Liver (tissue), 8 donors: ENCODE measurements at regions not wholly inside any gene's neighbourhood (a gene's known extent, or its start where the extent isn't known, plus 50 kb on each side); places are given as distances from the start of the nearest gene placed in this dataset.

Source experiments
- DNase-seq: peaks from one replicate; pipeline ENCODE4 v3.0.0-alpha.2; 2017; ENCODE audit warnings: low spot score
- H3K27ac ChIP-seq, 2 donors: one replicate each; pipeline ENCODE4 v1.7.0; 2013; ENCODE audit warnings: inconsistent platforms in 2 of 2, low read length in 2 of 2, control low read depth in 1 of 2, low read depth in 1 of 2, mild to moderate bottlenecking in 1 of 2
- H3K27me3 ChIP-seq, 4 donors: one replicate each; pipeline versions ENCODE4 v1.6.1 to v1.7.0; 2013; ENCODE audit warnings: low read length in 3 of 4, inconsistent platforms in 1 of 4, mild to moderate bottlenecking in 1 of 4, moderate library complexity in 1 of 4; ENCODE audit not compliant: control insufficient read depth in 4 of 4, insufficient read depth in 4 of 4
- H3K36me3 ChIP-seq, 4 donors: one replicate each; pipeline versions ENCODE4 v1.6.1 to v1.7.0; 2013; ENCODE audit warnings: low read length in 3 of 4, mild to moderate bottlenecking in 3 of 4, low read depth in 1 of 4, moderate library complexity in 1 of 4; ENCODE audit not compliant: control insufficient read depth in 4 of 4, insufficient read depth in 3 of 4
- H3K4me1 ChIP-seq, 4 donors: one replicate each; pipeline versions ENCODE4 v1.6.1 to v1.7.0; 2013; ENCODE audit warnings: low read length in 3 of 4, mild to moderate bottlenecking in 3 of 4, moderate library complexity in 1 of 4; ENCODE audit not compliant: control insufficient read depth in 4 of 4, insufficient read depth in 4 of 4
- H3K4me3 ChIP-seq, 3 donors: one replicate each; pipeline versions ENCODE4 v1.6.1 to v1.7.0; 2013; ENCODE audit warnings: low read length in 3 of 3, control low read depth in 1 of 3, low read depth in 1 of 3, mild to moderate bottlenecking in 1 of 3
- H3K9ac ChIP-seq, 2 donors: one replicate each; pipeline ENCODE4 v1.7.0; 2013; ENCODE audit warnings: low read length in 2 of 2, mild to moderate bottlenecking in 2 of 2, moderate library complexity in 2 of 2, control low read depth in 1 of 2, low read depth in 1 of 2
- H3K9me3 ChIP-seq, 4 donors: one replicate each; pipeline versions ENCODE4 v1.6.1 to v1.7.0; 2013; ENCODE audit warnings: low read length in 3 of 4; ENCODE audit not compliant: control insufficient read depth in 4 of 4
- EGR1 ChIP-seq, 2 donors: IDR thresholded peaks; 2 replicates each; pipeline ENCODE4 v1.6.1; 2016 to 2018; ENCODE audit warnings: antibody characterized with exemption in 2 of 2, low read depth in 2 of 2
- FOXA1 ChIP-seq: IDR thresholded peaks from 2 replicates; pipeline ENCODE4 v1.6.1; 2016; ENCODE audit warnings: antibody characterized with exemption
- FOXA2 ChIP-seq: IDR thresholded peaks from 2 replicates; pipeline ENCODE4 v1.6.1; 2016; ENCODE audit warnings: antibody characterized with exemption
- GABPA ChIP-seq, 2 donors: IDR thresholded peaks in 1 of 2; conservative IDR thresholded peaks in 1 of 2; 2 replicates each; pipeline ENCODE4 v1.6.1; 2016; ENCODE audit warnings: antibody characterized with exemption in 2 of 2, mild to moderate bottlenecking in 1 of 2, moderate library complexity in 1 of 2
- HNF4A ChIP-seq, 2 donors: conservative IDR thresholded peaks; 2 replicates each; pipeline ENCODE4 v1.6.1; 2016; ENCODE audit warnings: antibody characterized with exemption in 2 of 2, mild to moderate bottlenecking in 2 of 2
- HNF4G ChIP-seq: IDR thresholded peaks from 2 replicates; pipeline ENCODE4 v1.6.1; 2016; ENCODE audit warnings: antibody characterized with exemption
- JUND ChIP-seq, 2 donors: IDR thresholded peaks; 2 replicates each; pipeline ENCODE4 v1.6.1; 2016; ENCODE audit warnings: antibody characterized with exemption in 2 of 2
- RAD21 ChIP-seq, 2 donors: IDR thresholded peaks; 2 replicates each; pipeline ENCODE4 v1.6.1; 2016; ENCODE audit warnings: antibody characterized with exemption in 2 of 2, mild to moderate bottlenecking in 2 of 2
- RXRA ChIP-seq, 2 donors: IDR thresholded peaks; 2 replicates each; pipeline ENCODE4 v1.6.1; 2017 to 2018; ENCODE audit warnings: antibody characterized with exemption in 2 of 2, mild to moderate bottlenecking in 1 of 2
- SP1 ChIP-seq: IDR thresholded peaks from 2 replicates; pipeline ENCODE4 v1.6.1; 2018; ENCODE audit warnings: antibody characterized with exemption, mild to moderate bottlenecking
- TAF1 ChIP-seq: conservative IDR thresholded peaks from 2 replicates; pipeline ENCODE4 v1.6.1; 2016; ENCODE audit warnings: antibody characterized with exemption, mild to moderate bottlenecking
- YY1 ChIP-seq: IDR thresholded peaks from 2 replicates; pipeline ENCODE4 v1.6.1; 2016; ENCODE audit warnings: antibody characterized with exemption, mild to moderate bottlenecking
- WGBS: extraction: QIAGEN DNeasy Blood & Tissue Kit; methylation state at CpG from one replicate; pipeline ENCODE4 v1.1.7; 2013; 5-methylcytosine and 5-hydroxymethylcytosine counted together
- TF ChIP-seq, protein P1 (sequence below): fragments of 150-350 bp; IDR thresholded peaks from 2 replicates; pipeline ENCODE4 v1.5.1; 2017; ENCODE audit warnings: improper control_type of control experiment, low read depth, low read length; ENCODE audit not compliant: missing input control
- TF ChIP-seq, protein P2 (sequence below): IDR thresholded peaks from 2 replicates; pipeline ENCODE4 v1.6.1; 2016; ENCODE audit warnings: antibody characterized with exemption
- TF ChIP-seq, protein P3 (sequence below): IDR thresholded peaks from 2 replicates; pipeline ENCODE4 v1.6.1; 2016; ENCODE audit warnings: antibody characterized with exemption, mild to moderate bottlenecking
- donor health status: healthy.
- donor health status: healthy.
- donor health status: healthy.
- donor health status: healthy.
- donor health status: healthy.

DNA sequence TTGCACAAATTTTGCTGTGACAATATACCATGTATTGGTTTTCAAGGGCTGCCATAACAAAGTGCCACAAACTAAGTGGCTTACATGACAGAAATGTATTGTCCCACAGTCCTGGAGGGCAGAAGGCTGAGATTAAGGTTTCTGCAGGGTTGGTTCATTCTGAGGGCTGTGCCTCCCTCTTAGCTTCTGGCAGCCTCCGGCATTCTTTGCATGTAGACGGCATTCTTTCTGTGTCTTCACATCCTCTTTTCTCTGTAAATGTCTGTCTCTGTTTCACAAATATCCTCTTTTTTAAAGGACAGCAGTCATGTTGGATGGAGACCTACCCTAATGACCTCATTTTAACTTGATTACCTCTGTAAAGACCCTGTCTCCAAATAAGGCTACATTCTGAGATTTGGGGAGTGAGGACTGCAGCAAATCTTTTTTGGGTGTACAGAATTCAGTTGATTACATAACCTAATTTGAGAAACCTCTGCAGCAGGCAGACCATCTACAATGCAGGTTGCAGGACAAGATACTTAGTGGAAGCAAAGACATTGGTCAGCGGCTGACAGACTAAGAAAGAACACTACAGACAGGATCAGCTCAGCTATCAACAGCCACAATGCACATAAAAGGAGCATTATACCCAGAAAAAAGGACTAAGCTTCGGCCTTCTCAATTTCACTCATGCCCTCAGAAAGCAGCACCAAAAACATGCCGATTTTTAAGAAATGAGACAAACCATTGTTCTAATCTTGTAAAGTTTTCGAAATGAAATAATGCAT lies 84.6 kb upstream of the FAM3C start:
- H3K36me3 ChIP-seq, result no peaks in the 10 kb centered on the region
- H3K9me3 ChIP-seq, result no peaks in the 10 kb centered on the region
- no peak overlapping the region for H3K27ac ChIP-seq
- no peak overlapping the region for H3K4me3 ChIP-seq
- H3K9ac ChIP-seq, result no peak overlapping the region
- H3K4me1 ChIP-seq, result peaks cover 2 to 11% (median 5%) of the 10 kb centered on the region in 4 donors
- 75% methylated on average over 6 of the region's 6 CpGs for WGBS
- TF ChIP-seq RAD21 (IDR thresholded peaks at IDR 0.05) (no peak), SP1 (no peak), HNF4G (no peak), YY1 (no peak), GABPA (IDR thresholded peaks at IDR 0.05 in 1 of 2, conservative IDR thresholded peaks at IDR 0.05 in 1 of 2) (no peak), FOXA1 (no peak)
- TF ChIP-seq, protein P1, sequence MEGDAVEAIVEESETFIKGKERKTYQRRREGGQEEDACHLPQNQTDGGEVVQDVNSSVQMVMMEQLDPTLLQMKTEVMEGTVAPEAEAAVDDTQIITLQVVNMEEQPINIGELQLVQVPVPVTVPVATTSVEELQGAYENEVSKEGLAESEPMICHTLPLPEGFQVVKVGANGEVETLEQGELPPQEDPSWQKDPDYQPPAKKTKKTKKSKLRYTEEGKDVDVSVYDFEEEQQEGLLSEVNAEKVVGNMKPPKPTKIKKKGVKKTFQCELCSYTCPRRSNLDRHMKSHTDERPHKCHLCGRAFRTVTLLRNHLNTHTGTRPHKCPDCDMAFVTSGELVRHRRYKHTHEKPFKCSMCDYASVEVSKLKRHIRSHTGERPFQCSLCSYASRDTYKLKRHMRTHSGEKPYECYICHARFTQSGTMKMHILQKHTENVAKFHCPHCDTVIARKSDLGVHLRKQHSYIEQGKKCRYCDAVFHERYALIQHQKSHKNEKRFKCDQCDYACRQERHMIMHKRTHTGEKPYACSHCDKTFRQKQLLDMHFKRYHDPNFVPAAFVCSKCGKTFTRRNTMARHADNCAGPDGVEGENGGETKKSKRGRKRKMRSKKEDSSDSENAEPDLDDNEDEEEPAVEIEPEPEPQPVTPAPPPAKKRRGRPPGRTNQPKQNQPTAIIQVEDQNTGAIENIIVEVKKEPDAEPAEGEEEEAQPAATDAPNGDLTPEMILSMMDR, result no peak
- DNase-seq, result no peak
- no peaks in the 10 kb centered on the region for H3K27me3 ChIP-seq

DNA sequence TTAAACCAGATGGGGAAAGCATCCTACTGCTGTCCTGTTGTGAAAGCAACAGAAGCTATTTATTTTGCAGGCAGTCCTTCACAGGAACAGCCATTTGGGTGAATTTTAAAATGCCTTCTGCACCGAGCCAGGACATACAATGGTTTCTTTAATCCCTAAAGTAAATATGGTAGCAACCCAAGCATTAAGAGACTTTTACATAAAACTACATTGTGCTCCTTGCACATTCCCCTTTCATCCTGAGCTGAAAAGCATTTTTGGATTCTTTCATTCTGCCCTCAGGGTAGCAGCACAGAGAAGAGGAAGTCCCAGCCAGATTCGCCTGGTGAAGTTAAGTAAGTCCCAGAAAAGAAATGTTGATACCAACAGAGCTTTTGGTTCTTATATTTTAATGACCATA lies 84.0 kb upstream of the FAM3C start:
- TF ChIP-seq, protein P2, sequence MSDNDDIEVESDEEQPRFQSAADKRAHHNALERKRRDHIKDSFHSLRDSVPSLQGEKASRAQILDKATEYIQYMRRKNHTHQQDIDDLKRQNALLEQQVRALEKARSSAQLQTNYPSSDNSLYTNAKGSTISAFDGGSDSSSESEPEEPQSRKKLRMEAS, result no peak
- TF ChIP-seq FOXA2, result no peak
- no peak for TF ChIP-seq HNF4G
- TF ChIP-seq RXRA (IDR thresholded peaks at IDR 0.05), result no peak
- TF ChIP-seq, protein P1, result no peak
- TF ChIP-seq EGR1 (IDR thresholded peaks at IDR 0.05; ENCODE audit: low read depth in 2 of 2), result no peak
- TF ChIP-seq FOXA1, result no peak
- Histone ChIP-seq H3K4me1 (peaks cover 2 to 15% (median 5%) of the 10 kb centered on the region in 4 donors), H3K27ac (no peak overlapping the region), H3K27me3 (no peaks in the 10 kb centered on the region), H3K4me3 (no peak overlapping the region), H3K9ac (no peak overlapping the region), H3K36me3 (no peaks in the 10 kb centered on the region), H3K9me3 (no peaks in the 10 kb centered on the region)
- DNase-seq, result no peak
- WGBS, result 56% methylated on average over 2 of the region's 2 CpGs

DNA sequence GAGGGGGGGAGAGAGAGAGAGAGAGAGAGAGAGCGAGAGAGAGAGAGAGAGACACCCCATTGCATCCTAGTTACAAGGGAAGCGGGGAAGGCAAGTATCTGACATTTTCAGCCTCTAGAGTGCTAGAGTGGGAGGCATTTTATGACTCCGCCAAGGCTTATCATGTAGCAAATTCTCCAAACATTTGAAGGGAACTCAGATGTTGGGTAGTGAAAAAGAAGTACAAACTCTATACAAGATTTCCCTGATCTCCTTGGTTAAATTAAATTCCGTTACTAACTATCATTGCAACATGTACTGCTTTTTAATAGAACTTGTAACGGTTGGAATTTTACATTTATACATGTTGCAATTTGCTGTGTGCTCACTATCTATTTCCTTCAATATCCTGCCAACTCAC lies 83.4 kb upstream of the FAM3C start:
- Histone ChIP-seq H3K27ac (no peak overlapping the region), H3K9me3 (no peaks in the 10 kb centered on the region), H3K4me3 (no peak overlapping the region), H3K27me3 (no peaks in the 10 kb centered on the region), H3K36me3 (no peaks in the 10 kb centered on the region), H3K4me1 (peaks cover 2 to 15% (median 5%) of the 10 kb centered on the region in 4 donors), H3K9ac (no peak overlapping the region)
- WGBS, result 47% methylated on average over 5 of the region's 5 CpGs
- DNase-seq, result no peak
- TF ChIP-seq TAF1 (no peak), SP1 (no peak), FOXA1 (no peak), GABPA (IDR thresholded peaks at IDR 0.05 in 1 of 2, conservative IDR thresholded peaks at IDR 0.05 in 1 of 2) (no peak), JUND (IDR thresholded peaks at IDR 0.05) (no peak), FOXA2 (no peak), HNF4A (conservative IDR thresholded peaks at IDR 0.05) (no peak), YY1 (no peak)
- TF ChIP-seq, protein P1, result no peak
- TF ChIP-seq, protein P2, result no peak
- TF ChIP-seq, protein P3, sequence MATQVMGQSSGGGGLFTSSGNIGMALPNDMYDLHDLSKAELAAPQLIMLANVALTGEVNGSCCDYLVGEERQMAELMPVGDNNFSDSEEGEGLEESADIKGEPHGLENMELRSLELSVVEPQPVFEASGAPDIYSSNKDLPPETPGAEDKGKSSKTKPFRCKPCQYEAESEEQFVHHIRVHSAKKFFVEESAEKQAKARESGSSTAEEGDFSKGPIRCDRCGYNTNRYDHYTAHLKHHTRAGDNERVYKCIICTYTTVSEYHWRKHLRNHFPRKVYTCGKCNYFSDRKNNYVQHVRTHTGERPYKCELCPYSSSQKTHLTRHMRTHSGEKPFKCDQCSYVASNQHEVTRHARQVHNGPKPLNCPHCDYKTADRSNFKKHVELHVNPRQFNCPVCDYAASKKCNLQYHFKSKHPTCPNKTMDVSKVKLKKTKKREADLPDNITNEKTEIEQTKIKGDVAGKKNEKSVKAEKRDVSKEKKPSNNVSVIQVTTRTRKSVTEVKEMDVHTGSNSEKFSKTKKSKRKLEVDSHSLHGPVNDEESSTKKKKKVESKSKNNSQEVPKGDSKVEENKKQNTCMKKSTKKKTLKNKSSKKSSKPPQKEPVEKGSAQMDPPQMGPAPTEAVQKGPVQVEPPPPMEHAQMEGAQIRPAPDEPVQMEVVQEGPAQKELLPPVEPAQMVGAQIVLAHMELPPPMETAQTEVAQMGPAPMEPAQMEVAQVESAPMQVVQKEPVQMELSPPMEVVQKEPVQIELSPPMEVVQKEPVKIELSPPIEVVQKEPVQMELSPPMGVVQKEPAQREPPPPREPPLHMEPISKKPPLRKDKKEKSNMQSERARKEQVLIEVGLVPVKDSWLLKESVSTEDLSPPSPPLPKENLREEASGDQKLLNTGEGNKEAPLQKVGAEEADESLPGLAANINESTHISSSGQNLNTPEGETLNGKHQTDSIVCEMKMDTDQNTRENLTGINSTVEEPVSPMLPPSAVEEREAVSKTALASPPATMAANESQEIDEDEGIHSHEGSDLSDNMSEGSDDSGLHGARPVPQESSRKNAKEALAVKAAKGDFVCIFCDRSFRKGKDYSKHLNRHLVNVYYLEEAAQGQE, result no peak
